Neural crest cell (in vitro differentiated cells): ENCODE measurements at regions not wholly inside any gene's neighbourhood (a gene's known extent, or its start where the extent isn't known, plus 50 kb on each side); places are given as distances from the start of the nearest gene placed in this dataset.

ENCODE experiments used
- DNase-seq: peaks from one replicate; pipeline ENCODE4 v3.0.0; 2021; ENCODE audit warnings: low read depth, mixed read lengths, low spot score
- H3K27ac Mint-ChIP-seq: one replicate; pipeline ENCODE4 v1.8.0; 2021; ENCODE audit warnings: mild to moderate bottlenecking, mixed read lengths; ENCODE audit not compliant: unreplicated experiment
- H3K27me3 Mint-ChIP-seq: 2 replicates; pipeline ENCODE4 v1.8.0; 2021; ENCODE audit warnings: low read depth, mild to moderate bottlenecking, mixed read lengths
- H3K36me3 Mint-ChIP-seq: 2 replicates; pipeline ENCODE4 v1.8.0; 2021; ENCODE audit warnings: low read depth, mild to moderate bottlenecking, mixed read lengths
- H3K4me1 Mint-ChIP-seq: 2 replicates; pipeline ENCODE4 v1.8.0; 2021; ENCODE audit warnings: mixed read lengths
- H3K4me3 Mint-ChIP-seq: one replicate; pipeline ENCODE4 v1.8.0; 2021; ENCODE audit warnings: mild to moderate bottlenecking, mixed read lengths
- H3K9me3 Mint-ChIP-seq: 2 replicates; pipeline ENCODE4 v1.8.0; 2021; ENCODE audit warnings: mixed read lengths
- TF ChIP-seq, protein P1 (sequence below): fragments of 200-600 bp; sonication (generic); conservative IDR thresholded peaks from 2 replicates; pipeline ENCODE4 v1.5.0; 2021; ENCODE audit warnings: antibody characterized with exemption, mild to moderate bottlenecking

DNA sequence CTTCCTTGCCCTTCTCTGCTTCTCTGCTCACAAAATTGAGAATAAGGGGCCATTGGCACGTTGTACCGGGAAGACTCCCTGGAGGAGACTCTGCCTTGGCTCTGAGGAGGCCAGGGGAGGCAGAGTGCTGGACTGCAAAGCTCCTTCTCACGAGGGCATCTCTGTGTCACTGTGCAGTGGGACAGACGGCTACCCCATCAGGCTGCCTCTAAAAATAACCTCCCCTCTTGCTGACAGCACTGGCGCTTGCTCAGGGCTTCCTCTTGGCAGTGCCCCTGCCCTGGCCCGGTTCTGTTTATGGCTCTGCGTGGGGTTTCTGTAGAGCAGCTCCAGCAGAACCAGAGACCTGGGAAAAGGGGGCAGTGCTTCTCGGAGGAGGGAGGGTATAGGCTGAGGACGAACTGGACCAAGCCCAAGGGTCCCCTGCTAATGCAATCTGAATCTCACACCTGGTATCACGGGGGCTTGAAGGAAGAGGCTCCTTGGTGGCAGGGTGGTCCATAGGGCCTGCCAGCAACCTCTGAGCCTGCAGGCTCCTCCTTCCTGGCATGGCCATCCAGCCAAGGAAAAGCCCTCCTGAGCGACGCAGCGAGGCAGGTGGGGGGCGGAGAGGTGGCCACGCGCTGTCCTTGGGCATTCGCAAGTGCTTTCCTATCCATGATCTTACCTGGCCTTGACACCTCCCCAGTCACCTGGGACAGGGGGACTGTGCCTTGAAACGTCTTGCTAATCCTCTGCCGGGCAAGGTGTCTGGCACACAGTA lies 63.3 kb upstream of the TLE3 start:
- no peaks in the 10 kb centered on the region for H3K36me3 Mint-ChIP-seq
- peaks cover 29% of the 10 kb centered on the region for H3K4me1 Mint-ChIP-seq
- H3K9me3 Mint-ChIP-seq: no peaks in the 10 kb centered on the region
- no peak for DNase-seq
- no peak overlapping the region for H3K4me3 Mint-ChIP-seq
- peaks cover 35% of the 10 kb centered on the region for H3K27me3 Mint-ChIP-seq
- H3K27ac Mint-ChIP-seq: no peak overlapping the region
- TF ChIP-seq, protein P1, sequence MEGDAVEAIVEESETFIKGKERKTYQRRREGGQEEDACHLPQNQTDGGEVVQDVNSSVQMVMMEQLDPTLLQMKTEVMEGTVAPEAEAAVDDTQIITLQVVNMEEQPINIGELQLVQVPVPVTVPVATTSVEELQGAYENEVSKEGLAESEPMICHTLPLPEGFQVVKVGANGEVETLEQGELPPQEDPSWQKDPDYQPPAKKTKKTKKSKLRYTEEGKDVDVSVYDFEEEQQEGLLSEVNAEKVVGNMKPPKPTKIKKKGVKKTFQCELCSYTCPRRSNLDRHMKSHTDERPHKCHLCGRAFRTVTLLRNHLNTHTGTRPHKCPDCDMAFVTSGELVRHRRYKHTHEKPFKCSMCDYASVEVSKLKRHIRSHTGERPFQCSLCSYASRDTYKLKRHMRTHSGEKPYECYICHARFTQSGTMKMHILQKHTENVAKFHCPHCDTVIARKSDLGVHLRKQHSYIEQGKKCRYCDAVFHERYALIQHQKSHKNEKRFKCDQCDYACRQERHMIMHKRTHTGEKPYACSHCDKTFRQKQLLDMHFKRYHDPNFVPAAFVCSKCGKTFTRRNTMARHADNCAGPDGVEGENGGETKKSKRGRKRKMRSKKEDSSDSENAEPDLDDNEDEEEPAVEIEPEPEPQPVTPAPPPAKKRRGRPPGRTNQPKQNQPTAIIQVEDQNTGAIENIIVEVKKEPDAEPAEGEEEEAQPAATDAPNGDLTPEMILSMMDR: no peak

DNA sequence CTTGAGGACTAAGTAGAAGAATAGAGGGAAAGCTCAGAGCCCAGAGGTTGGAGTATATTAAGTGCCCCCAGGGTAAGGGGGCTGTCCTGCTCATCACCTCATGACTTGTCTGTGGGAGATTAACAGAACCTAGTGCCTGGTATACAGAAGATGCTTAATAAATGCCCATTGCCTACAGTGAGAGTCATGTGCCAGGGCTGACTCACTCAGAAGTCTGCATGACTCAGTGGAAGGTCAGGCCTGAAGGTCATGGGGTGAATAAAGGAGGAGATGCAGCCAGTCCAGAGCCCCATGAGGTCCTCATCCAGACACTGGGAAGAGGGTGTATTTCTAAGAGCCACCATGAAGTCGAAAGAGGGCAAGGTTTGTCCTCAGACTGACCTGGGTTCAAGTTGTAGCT lies 62.5 kb upstream of the TLE3 start:
- Mint-ChIP-seq H3K36me3 (no peaks in the 10 kb centered on the region), H3K4me1 (peaks cover 22% of the 10 kb centered on the region), H3K27ac (no peak overlapping the region), H3K27me3 (peaks cover 36% of the 10 kb centered on the region), H3K9me3 (no peaks in the 10 kb centered on the region), H3K4me3 (no peak overlapping the region)
- TF ChIP-seq, protein P1: no peak
- DNase-seq: no peak

DNA sequence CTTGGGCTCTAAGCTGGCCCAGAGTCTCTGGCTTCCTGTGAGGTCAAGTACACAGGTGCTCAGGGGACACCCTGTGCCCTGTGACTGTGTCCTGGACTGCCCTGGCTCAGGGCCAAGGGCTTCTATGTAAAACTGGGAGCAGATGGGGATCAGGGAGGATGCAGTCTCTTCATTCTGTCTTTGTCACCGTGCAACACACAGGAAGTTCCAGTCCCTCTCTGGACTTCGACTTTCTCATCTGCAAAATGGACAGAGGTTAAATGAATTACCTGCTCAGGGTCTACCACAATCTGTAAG lies 61.9 kb upstream of the TLE3 start:
- no peak overlapping the region for H3K4me3 Mint-ChIP-seq
- no peaks in the 10 kb centered on the region for H3K36me3 Mint-ChIP-seq
- no peaks in the 10 kb centered on the region for H3K9me3 Mint-ChIP-seq
- H3K4me1 Mint-ChIP-seq: peaks cover 23% of the 10 kb centered on the region
- TF ChIP-seq, protein P1: no peak
- H3K27ac Mint-ChIP-seq: no peak overlapping the region
- no peak for DNase-seq
- H3K27me3 Mint-ChIP-seq: peaks cover 42% of the 10 kb centered on the region

DNA sequence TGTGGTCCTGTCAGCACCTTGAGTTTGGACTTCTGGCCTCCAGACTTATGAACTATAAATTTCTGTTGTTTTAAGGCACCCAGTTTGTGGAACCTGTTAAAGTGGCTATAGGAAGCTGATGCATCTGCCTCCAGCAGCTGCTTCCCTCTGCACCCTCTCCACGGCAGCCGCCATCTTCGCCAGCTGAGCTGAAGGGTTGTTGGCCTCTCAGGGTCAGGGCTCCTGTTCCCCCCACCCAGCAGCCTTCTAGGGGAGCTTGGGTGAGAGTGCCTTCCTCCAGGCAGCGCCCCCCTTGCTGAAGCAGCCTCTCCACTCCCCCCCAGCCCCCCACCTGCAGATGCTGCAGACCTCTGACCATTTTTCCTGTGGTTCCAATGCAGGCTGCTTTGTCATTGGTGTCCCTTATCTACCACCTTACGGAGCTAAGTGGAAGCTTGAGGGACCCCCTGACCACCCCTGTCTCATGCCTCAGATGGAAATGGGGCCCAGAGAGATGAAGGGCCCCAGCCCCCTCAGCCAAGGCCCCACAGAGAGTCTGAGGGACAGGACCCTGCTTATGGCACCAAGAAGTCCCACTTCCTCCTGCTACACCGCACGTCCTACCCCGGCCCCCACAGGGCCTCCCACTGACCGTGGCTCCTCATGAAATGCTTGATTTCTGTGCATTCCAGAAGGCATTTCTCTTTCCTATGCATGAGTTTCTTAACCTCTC lies 61.4 kb upstream of the TLE3 start:
- no peak overlapping the region for H3K27ac Mint-ChIP-seq
- TF ChIP-seq, protein P1: no peak
- H3K27me3 Mint-ChIP-seq: peaks cover 46% of the 10 kb centered on the region
- peaks cover 28% of the 10 kb centered on the region for H3K4me1 Mint-ChIP-seq
- H3K9me3 Mint-ChIP-seq: no peaks in the 10 kb centered on the region
- no peak for DNase-seq
- H3K4me3 Mint-ChIP-seq: no peak overlapping the region
- H3K36me3 Mint-ChIP-seq: no peaks in the 10 kb centered on the region

DNA sequence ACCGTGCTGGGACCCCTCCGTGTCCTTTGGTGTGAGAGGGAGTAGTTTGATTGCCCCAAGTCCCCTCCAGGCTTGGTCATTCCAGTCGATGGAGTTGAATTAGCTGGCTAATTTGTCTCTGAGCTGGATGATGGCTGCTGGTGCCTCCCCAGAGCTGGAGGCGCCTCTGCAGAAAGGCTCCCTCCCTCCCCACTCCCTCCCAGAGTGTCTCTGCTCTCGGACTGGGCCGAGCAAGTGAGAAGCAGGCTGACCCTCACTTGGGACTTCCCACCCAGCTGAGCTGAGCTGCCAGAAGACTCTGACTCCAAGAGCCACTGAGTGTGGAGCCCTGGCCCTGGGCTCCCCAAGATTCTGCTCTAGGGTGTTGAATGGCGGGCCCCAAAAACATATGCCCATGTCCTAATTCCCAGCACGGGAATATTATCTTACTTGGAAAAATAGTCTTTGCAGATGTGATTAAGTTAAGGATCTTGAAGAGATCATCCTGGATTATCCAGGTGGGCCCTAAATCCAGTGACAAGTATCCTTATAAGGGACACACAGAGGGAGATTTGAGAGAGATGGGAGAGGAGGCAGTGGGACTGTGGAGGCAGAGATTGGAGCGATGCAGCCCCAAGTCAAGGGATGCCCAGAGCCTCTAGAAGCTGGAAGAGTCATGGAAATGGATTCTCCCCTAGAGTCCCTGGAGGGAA lies 60.7 kb upstream of the TLE3 start:
- Mint-ChIP-seq H3K27ac (no peak overlapping the region), H3K4me3 (no peak overlapping the region), H3K4me1 (peaks cover 31% of the 10 kb centered on the region), H3K9me3 (no peaks in the 10 kb centered on the region), H3K36me3 (no peaks in the 10 kb centered on the region), H3K27me3 (peaks cover 46% of the 10 kb centered on the region)
- DNase-seq: no peak
- TF ChIP-seq, protein P1: no peak
